ENCODE measurements at regions not wholly inside any gene's neighbourhood (a gene's known extent, or its start where the extent isn't known, plus 50 kb on each side); places are given as distances from the start of the nearest gene placed in this dataset.

DNA sequence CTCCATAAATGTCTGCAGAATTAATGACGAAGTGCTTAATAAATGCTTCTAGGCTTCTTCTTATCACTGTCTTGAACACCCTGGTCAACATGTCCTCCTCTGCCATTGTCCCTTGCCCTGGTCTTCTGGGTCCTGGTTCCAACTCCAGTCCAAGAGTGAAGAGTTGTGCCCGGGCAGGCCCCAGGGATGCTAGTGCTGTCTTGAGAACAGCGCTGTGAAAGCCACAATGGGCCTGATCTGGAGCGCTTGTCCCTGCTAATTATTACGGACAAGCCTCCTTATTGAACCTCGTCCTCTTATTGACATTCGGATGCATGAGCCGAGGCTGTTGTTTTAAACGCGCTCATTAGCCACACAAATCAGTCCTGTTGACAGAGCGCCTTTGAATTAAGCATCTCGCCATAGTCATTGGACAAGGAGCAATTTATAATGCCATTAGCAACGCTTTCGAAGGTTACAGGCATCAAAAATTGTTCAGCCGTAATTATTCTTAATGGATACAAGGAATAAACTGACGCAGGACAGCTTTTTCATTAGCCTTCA, 211.6 kb upstream of the POU3F1 start:
- H3K27me3 ChIP-seq, result no peaks in the 10 kb centered on the region
- H3K27ac ChIP-seq, result no peak overlapping the region
- no peak overlapping the region for H2AFZ ChIP-seq (replicated peaks)
- DNase-seq (ENCODE audit: low spot score), result no peak
- H3K9me3 ChIP-seq (ENCODE audit: low read depth), result no peaks in the 10 kb centered on the region
- H3K9ac ChIP-seq, result no peak overlapping the region
- no peaks in the 10 kb centered on the region for H3K79me2 ChIP-seq (ENCODE audit: low read depth)
- no peaks in the 10 kb centered on the region for H3K36me3 ChIP-seq
- Mint-ChIP-seq H3K36me3 (no peaks in the 10 kb centered on the region), H3K27me3 (ENCODE audit: insufficient read depth, low read depth) (peaks cover 15% of the 10 kb centered on the region), H3K27ac (no peak overlapping the region), H3K9me3 (peaks cover 12% of the 10 kb centered on the region), H3K4me1 (peaks cover 4% of the 10 kb centered on the region), H3K4me3 (peak overlapping the region; percentile 24)
- TF ChIP-seq, protein P1, sequence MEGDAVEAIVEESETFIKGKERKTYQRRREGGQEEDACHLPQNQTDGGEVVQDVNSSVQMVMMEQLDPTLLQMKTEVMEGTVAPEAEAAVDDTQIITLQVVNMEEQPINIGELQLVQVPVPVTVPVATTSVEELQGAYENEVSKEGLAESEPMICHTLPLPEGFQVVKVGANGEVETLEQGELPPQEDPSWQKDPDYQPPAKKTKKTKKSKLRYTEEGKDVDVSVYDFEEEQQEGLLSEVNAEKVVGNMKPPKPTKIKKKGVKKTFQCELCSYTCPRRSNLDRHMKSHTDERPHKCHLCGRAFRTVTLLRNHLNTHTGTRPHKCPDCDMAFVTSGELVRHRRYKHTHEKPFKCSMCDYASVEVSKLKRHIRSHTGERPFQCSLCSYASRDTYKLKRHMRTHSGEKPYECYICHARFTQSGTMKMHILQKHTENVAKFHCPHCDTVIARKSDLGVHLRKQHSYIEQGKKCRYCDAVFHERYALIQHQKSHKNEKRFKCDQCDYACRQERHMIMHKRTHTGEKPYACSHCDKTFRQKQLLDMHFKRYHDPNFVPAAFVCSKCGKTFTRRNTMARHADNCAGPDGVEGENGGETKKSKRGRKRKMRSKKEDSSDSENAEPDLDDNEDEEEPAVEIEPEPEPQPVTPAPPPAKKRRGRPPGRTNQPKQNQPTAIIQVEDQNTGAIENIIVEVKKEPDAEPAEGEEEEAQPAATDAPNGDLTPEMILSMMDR (IDR thresholded peaks at IDR 0.05), result no peak
- no peak for TF ChIP-seq EZH2 (IDR thresholded peaks at IDR 0.05)
- H3F3A ChIP-seq (ENCODE audit: low read depth), result no peaks in the 10 kb centered on the region
- no peak overlapping the region for H3K4me2 ChIP-seq
- no peak overlapping the region for H3K4me3 ChIP-seq
- H3K4me1 ChIP-seq, result peaks cover 14% of the 10 kb centered on the region
- no peaks in the 10 kb centered on the region for H4K20me1 ChIP-seq (ENCODE audit: low read depth)

DNA sequence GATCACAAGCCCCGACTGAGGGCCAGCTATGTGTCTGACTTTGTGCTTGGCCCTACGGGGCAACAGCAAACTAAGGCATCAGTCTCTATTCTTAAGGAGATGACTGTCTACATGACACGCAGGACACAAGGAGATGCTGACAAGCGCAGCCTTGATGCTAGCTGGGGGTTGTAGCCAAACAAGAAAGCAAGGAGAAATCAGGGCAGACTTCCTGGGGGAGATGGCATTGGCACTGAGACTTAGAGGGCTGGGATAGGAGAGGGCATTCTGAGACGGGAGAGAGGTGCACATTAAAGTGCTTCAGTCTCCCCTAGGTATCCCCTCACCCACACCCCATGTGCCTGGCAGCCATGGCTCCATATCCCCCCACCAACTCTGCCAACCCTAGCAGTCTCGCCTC, 210.8 kb upstream of the POU3F1 start:
- H3K27me3 Mint-ChIP-seq (ENCODE audit: insufficient read depth, low read depth), result peaks cover 18% of the 10 kb centered on the region
- TF ChIP-seq, protein P1 (IDR thresholded peaks at IDR 0.05), result no peak
- no peak for TF ChIP-seq EZH2 (IDR thresholded peaks at IDR 0.05)
- no peak for TF ChIP-seq EZH2phosphoT487 (IDR thresholded peaks at IDR 0.05)
- no peak for DNase-seq (ENCODE audit: low spot score)

DNA sequence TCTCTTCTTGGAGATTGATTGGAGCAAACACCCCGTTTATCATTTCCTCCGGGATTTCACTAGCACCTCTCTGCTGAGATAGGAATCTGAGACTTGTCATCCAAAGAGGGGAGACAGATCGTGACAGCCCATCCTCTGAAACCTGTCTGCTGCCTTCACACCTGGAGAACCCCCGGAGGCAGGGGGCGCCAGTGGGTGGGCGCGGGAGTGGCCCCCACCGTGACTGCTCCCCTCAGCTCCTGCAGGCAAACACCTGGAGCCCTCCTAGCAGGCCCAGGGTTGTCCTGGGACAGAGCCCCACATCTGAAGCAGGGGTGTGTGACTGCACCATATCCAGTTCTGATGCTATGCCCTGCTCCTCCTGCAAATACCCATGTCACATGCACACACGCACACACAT, 209.5 kb upstream of the POU3F1 start:
- no peak overlapping the region for H3K4me3 Mint-ChIP-seq
- H3K79me2 ChIP-seq (ENCODE audit: low read depth), result no peaks in the 10 kb centered on the region
- H3K36me3 ChIP-seq, result no peaks in the 10 kb centered on the region
- no peak for DNase-seq (ENCODE audit: low spot score)
- H2AFZ ChIP-seq (replicated peaks), result no peak overlapping the region
- no peak overlapping the region for H3K9ac ChIP-seq
- H3K4me1 ChIP-seq, result peaks cover 14% of the 10 kb centered on the region
- H3F3A ChIP-seq (ENCODE audit: low read depth), result no peaks in the 10 kb centered on the region
- peaks cover 4% of the 10 kb centered on the region for H3K4me1 Mint-ChIP-seq
- H3K27me3 Mint-ChIP-seq (ENCODE audit: insufficient read depth, low read depth), result peaks cover 14% of the 10 kb centered on the region
- no peak overlapping the region for H3K27ac Mint-ChIP-seq
- no peaks in the 10 kb centered on the region for H3K36me3 Mint-ChIP-seq
- H3K27me3 ChIP-seq, result no peaks in the 10 kb centered on the region
- H3K9me3 ChIP-seq (ENCODE audit: low read depth), result no peaks in the 10 kb centered on the region
- H3K4me2 ChIP-seq, result no peak overlapping the region
- no peaks in the 10 kb centered on the region for H4K20me1 ChIP-seq (ENCODE audit: low read depth)
- peaks cover 9% of the 10 kb centered on the region for H3K9me3 Mint-ChIP-seq
- H3K4me3 ChIP-seq, result no peak overlapping the region
- no peak for TF ChIP-seq EZH2phosphoT487 (IDR thresholded peaks at IDR 0.05)
- TF ChIP-seq, protein P1 (IDR thresholded peaks at IDR 0.05), result no peak
- no peak for TF ChIP-seq EZH2 (IDR thresholded peaks at IDR 0.05)
- no peak overlapping the region for H3K27ac ChIP-seq

More for the DNA sequence above, 210.8 kb upstream of the POU3F1 start:
- Mint-ChIP-seq H3K36me3 (no peaks in the 10 kb centered on the region), H3K9me3 (peaks cover 12% of the 10 kb centered on the region), H3K27ac (no peak overlapping the region), H3K4me1 (peaks cover 4% of the 10 kb centered on the region), H3K4me3 (no peak overlapping the region)
- Histone ChIP-seq H3K27ac (no peak overlapping the region), H3K4me1 (peaks cover 14% of the 10 kb centered on the region), H3K27me3 (no peaks in the 10 kb centered on the region), H3K4me2 (no peak overlapping the region), H3K9me3 (ENCODE audit: low read depth) (no peaks in the 10 kb centered on the region), H3K4me3 (no peak overlapping the region), H3F3A (ENCODE audit: low read depth) (no peaks in the 10 kb centered on the region), H3K9ac (no peak overlapping the region), H3K79me2 (ENCODE audit: low read depth) (no peaks in the 10 kb centered on the region), H4K20me1 (ENCODE audit: low read depth) (no peaks in the 10 kb centered on the region), H3K36me3 (no peaks in the 10 kb centered on the region), H2AFZ (replicated peaks) (peak overlapping the region; percentile 60)
